ENCODE measurements at regions not wholly inside any gene's neighbourhood (a gene's known extent, or its start where the extent isn't known, plus 50 kb on each side); places are given as distances from the start of the nearest gene placed in this dataset.
"Not testable (repeated sequence)": the region's sequence is repeated elsewhere in the genome, so short reads cannot be mapped to it uniquely, and the experiment has no call there.

DNA sequence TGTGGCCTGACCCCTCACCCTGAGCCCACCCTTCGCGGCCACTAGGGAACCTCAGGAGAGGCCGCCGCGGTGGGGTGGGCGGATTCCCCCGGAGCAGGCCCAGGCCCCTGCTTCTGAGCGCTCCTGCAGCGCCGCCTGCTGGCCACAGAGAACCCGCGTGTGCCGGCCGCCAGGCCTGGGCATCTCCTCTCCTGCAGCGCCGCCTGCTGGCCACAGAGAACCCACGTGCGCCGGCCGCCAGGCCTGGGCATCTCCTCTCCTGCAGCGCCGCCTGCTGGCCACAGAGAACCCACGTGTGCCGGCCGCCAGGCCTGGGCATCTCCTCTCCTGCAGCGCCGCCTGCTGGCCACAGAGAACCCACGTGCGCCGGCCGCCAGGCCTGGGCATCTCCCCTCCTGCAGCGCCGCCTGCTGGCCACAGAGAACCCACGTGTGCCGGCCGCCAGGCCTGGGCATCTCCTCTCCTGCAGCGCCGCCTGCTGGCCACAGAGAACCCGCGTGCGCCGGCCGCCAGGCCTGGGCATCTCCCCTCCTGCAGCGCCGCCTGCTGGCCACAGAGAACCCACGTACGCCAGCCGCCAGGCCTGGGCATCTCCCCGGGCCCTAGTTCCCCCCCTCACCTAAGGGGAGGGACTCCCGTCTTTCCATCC, 126.1 kb downstream of the METRNL start:
- TF ChIP-seq, protein P1, sequence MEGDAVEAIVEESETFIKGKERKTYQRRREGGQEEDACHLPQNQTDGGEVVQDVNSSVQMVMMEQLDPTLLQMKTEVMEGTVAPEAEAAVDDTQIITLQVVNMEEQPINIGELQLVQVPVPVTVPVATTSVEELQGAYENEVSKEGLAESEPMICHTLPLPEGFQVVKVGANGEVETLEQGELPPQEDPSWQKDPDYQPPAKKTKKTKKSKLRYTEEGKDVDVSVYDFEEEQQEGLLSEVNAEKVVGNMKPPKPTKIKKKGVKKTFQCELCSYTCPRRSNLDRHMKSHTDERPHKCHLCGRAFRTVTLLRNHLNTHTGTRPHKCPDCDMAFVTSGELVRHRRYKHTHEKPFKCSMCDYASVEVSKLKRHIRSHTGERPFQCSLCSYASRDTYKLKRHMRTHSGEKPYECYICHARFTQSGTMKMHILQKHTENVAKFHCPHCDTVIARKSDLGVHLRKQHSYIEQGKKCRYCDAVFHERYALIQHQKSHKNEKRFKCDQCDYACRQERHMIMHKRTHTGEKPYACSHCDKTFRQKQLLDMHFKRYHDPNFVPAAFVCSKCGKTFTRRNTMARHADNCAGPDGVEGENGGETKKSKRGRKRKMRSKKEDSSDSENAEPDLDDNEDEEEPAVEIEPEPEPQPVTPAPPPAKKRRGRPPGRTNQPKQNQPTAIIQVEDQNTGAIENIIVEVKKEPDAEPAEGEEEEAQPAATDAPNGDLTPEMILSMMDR (IDR thresholded peaks at IDR 0.05; ENCODE audit: extremely low read depth, missing control alignments): peak; percentile 50
- DNase-seq (ENCODE audit: low spot score): not testable (repeated sequence)

DNA sequence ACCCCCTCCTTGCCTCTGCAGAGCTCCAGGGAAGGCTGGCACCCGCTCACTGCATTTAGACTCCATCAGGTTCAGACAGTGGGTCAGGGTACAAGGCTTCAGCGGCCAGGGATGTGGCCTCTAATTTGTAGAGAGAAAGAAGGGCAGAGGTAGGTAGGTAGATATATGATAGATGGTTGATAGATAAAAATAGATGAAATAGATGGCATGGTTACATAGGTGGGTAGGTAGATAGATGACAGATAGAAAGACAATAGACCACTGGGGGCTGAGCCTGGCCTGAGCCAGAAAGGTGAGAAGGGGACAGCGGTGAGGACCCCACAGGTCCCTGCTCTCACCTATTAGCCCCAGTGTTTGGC, 126.6 kb downstream of the METRNL start:
- DNase-seq (ENCODE audit: low spot score): not testable (repeated sequence)

DNA sequence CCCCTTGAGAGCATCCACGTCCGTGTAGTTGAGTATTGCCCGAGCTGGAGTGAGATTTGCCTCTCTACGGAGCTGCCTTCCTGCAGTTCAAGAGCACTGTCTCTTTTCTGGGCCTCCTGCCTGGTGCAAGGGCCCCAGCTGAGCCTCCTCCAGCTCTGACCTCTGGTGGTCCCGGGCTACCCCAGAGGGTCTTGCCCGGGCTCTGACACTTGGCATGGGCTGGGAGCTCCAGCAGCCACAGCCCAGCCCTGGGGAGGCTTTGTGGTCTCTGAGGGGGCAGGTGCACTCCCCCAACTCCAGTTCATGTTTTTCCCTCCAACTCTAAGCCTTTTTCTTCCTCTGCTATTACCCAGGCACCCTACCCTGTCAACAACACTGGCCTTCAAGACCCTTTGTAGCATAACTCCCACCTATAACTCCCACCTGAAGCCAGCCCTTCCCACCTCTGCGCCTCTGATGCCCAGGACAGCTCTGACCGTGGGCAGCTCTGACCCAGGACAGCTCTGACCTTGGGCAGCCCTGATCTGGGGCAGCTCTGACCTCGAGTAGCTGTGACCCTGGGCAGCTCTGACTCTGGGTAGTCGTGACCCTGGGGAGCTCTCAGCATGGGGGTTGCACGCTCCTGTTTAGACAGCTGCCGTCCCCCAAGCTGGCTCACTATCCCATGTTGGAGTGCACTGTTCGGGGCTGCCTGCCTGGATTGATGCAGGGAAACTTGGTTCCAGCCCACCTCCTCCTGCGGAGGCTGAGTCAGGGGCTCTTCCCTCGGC, 127.6 kb downstream of the METRNL start:
- not testable (repeated sequence) for DNase-seq (ENCODE audit: low spot score)

GRCh38 chr17:83247001-83247400, 167.6 kb downstream of the METRNL start:
- not testable (repeated sequence) for DNase-seq (ENCODE audit: low spot score)
